OCI-LY7 (cell line): ENCODE measurements at regions not wholly inside any gene's neighbourhood (a gene's known extent, or its start where the extent isn't known, plus 50 kb on each side); places are given as distances from the start of the nearest gene placed in this dataset.

Experiments
- BruUV-seq: library from RNA; stranded (reverse); fragments of 400-500 nt; replicated peaks from 2 replicates; lab custom pipeline; 2021; lab: Mats Ljungman, UMichigan
- CTCF ChIA-PET: fragments of 300-600 bp; sonication (Branson Sonifier 250); formaldehyde crosslinking; loops from one replicate; lab custom pipeline; 2022; ENCODE audit warnings: antibody characterized with exemption; ENCODE audit not compliant: unreplicated experiment; lab: Charles Lee
- POLR2A ChIA-PET: fragments of 300-600 bp; sonication (Branson Sonifier 250); formaldehyde crosslinking; loops from one replicate; lab custom pipeline; 2022; ENCODE audit warnings: antibody characterized with exemption; lab: Charles Lee
- DNase-seq: peaks from one replicate; pipeline ENCODE4 v3.0.0-alpha.2; 2015; ENCODE audit warnings: low spot score
- H2AFZ ChIP-seq: fragments of 200-600 bp; sonication (generic), shearing (Covaris generic); 2 replicates; pipeline ENCODE4 v1.6.1; 2014; ENCODE audit warnings: mild to moderate bottlenecking, antibody characterized with exemption, low read length, moderate library complexity
- H3K27ac ChIP-seq: fragments of 200-600 bp; sonication (generic); 2 replicates; pipeline ENCODE4 v1.5.1; 2014; ENCODE audit warnings: mixed run types, low read depth, mild to moderate bottlenecking, moderate library complexity, low read length, inconsistent platforms; ENCODE audit not compliant: poor library complexity, severe bottlenecking
- H3K36me3 ChIP-seq: fragments of 200-600 bp; sonication (generic); 2 replicates; pipeline ENCODE4 v1.6.1; 2014; ENCODE audit warnings: mild to moderate bottlenecking, antibody characterized with exemption, low read length, moderate library complexity, mixed read lengths; ENCODE audit not compliant: insufficient read depth
- H3K4me1 ChIP-seq: fragments of 200-600 bp; sonication (generic); 2 replicates; pipeline ENCODE4 v1.5.1; 2014; ENCODE audit warnings: mild to moderate bottlenecking, low read length; ENCODE audit not compliant: insufficient read depth, poor library complexity, severe bottlenecking
- H3K4me2 ChIP-seq: fragments of 200-600 bp; sonication (generic); 2 replicates; pipeline ENCODE4 v1.6.1; 2014; ENCODE audit warnings: mild to moderate bottlenecking, low read length
- H3K4me3 ChIP-seq: fragments of 200-600 bp; sonication (generic); 2 replicates; pipeline ENCODE4 v1.5.1; 2014; ENCODE audit warnings: mild to moderate bottlenecking, low read depth, low read length; ENCODE audit not compliant: poor library complexity, severe bottlenecking
- H3K79me2 ChIP-seq: fragments of 200-600 bp; sonication (generic); 2 replicates; pipeline ENCODE4 v1.6.1; 2016; ENCODE audit warnings: low read depth, mild to moderate bottlenecking, low read length, moderate library complexity, mixed read lengths; ENCODE audit not compliant: insufficient read depth
- H3K9me2 ChIP-seq: fragments of 200-600 bp; sonication (generic); 2 replicates; pipeline ENCODE4 v1.6.1; 2016; ENCODE audit warnings: mild to moderate bottlenecking, low read length, mixed read lengths; ENCODE audit not compliant: insufficient read depth
- H3K9me3 ChIP-seq: fragments of 200-600 bp; sonication (generic); 2 replicates; pipeline ENCODE4 v1.6.1; 2014; ENCODE audit warnings: mild to moderate bottlenecking, mixed run types, low read length, mixed read lengths
- H4K20me1 ChIP-seq: fragments of 200-600 bp; sonication (generic); 2 replicates; pipeline ENCODE4 v1.6.1; 2014; ENCODE audit warnings: mild to moderate bottlenecking, antibody characterized with exemption, low read length, moderate library complexity, mixed read lengths; ENCODE audit not compliant: insufficient read depth
- CTCF ChIP-seq: fragments of 200-600 bp; sonication (generic); conservative IDR thresholded peaks from 2 replicates; pipeline ENCODE4 v1.5.1; 2014; ENCODE audit warnings: mild to moderate bottlenecking, antibody characterized with exemption, low read length, moderate library complexity, mixed read lengths
- EZH2phosphoT487 ChIP-seq: fragments of 200-600 bp; sonication (generic); IDR thresholded peaks from 2 replicates; pipeline ENCODE4 v1.6.1; 2018; ENCODE audit warnings: low read depth, borderline replicate concordance, mild to moderate bottlenecking, mixed run types, antibody characterized with exemption, low read length, moderate library complexity, mixed read lengths
- intact Hi-C: fragments of 100-400 bp; cut with micrococcal nuclease; formaldehyde crosslinking; loops from one replicate; pipeline ENCODE4 v1.10.0; 2022; ENCODE audit not compliant: unreplicated experiment

- no peaks in the 10 kb centered on the region for H3K4me1 ChIP-seq
- H3K27ac ChIP-seq = no peak overlapping the region
- no peak for DNase-seq
- no peaks in the 10 kb centered on the region for H3K9me2 ChIP-seq
- no peak overlapping the region for H3K4me3 ChIP-seq
- H2AFZ ChIP-seq = no peak overlapping the region
- no TSS peak for BruUV-seq
- CTCF ChIA-PET = no interaction called here
- intact Hi-C loops = no loop called here
- TF ChIP-seq CTCF (no peak), EZH2phosphoT487 (no peak)
- no peaks in the 10 kb centered on the region for H3K36me3 ChIP-seq
- no peaks in the 10 kb centered on the region for H4K20me1 ChIP-seq
- no peaks in the 10 kb centered on the region for H3K79me2 ChIP-seq
- H3K4me2 ChIP-seq = no peak overlapping the region
- H3K9me3 ChIP-seq = no peaks in the 10 kb centered on the region
- POLR2A ChIA-PET = interaction anchor here (0.7 kb wide), 1 partner anchor 90 kb away, joined by 4 read pairs; no protein-coding TSS in a partner anchor
Observed at GRCh38 chr6:154629127-154629526, 104.1 kb upstream of the SCAF8 start.

DNA sequence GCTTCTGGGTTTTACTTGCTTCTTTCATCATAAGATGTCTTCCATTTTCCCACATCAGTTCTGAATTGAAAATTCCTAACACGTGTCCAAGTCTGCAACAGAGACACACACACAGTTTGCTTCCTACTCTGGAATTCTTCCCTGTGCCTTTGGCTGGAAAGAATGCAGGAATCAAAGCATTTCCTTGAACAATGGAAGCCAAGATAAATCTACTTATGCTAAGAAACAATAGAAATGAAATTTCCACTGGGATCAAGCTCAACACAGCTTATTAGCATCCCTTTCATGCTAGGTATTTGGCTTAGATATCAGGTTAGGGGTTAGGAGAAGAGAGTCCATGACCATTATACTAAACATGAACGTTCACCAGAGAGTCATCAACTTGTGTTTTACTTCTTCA lies 101.1 kb upstream of the SCAF8 start:
- Histone ChIP-seq H3K4me1 (no peaks in the 10 kb centered on the region), H3K4me2 (no peak overlapping the region), H2AFZ (no peak overlapping the region), H4K20me1 (no peaks in the 10 kb centered on the region), H3K9me2 (no peaks in the 10 kb centered on the region), H3K79me2 (no peaks in the 10 kb centered on the region), H3K9me3 (no peaks in the 10 kb centered on the region), H3K4me3 (no peak overlapping the region), H3K27ac (no peak overlapping the region), H3K36me3 (no peaks in the 10 kb centered on the region)
- intact Hi-C loops = no loop called here
- ChIA-PET POLR2A (interaction anchor here (0.8 kb wide), 1 partner anchor 32 kb away, joined by 3 read pairs; no protein-coding TSS in a partner anchor), CTCF (no interaction called here)
- BruUV-seq = no TSS peak
- TF ChIP-seq CTCF = no peak
- TF ChIP-seq EZH2phosphoT487 = no peak
- DNase-seq = no peak

DNA sequence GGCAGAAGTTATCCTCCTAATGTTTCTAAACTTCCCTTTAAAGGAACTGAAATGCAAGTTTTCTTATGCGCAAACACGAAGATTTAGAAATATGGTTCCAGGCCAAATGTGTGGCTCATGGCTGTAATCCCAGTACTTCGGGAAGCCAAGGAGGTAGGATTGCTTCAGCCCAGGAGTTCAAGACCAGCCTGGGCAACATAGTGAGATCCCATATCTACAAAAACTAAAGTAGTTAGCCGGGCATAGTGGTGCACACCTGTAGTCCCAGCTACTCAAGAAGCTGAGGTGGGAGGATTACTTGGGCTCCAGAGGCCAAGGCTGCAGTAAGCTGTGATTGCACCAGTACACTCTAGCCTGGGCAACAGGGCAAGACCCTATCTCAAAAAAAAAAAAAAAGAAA lies 95.8 kb upstream of the SCAF8 start:
- DNase-seq = no peak

More for the DNA sequence above, 95.8 kb upstream of the SCAF8 start:
- POLR2A ChIA-PET = no interaction called here
- Histone ChIP-seq H4K20me1 (no peaks in the 10 kb centered on the region), H3K36me3 (no peaks in the 10 kb centered on the region), H3K4me2 (no peak overlapping the region), H3K27ac (no peak overlapping the region), H3K4me3 (no peak overlapping the region), H3K79me2 (no peaks in the 10 kb centered on the region), H3K9me2 (no peaks in the 10 kb centered on the region), H3K9me3 (no peaks in the 10 kb centered on the region), H2AFZ (no peak overlapping the region), H3K4me1 (no peaks in the 10 kb centered on the region)
- CTCF ChIA-PET = no interaction called here
- intact Hi-C loops = no loop called here
- BruUV-seq = no TSS peak
- TF ChIP-seq EZH2phosphoT487 (no peak), CTCF (no peak)
